DMS79 (cell line): ENCODE measurements at regions not wholly inside any gene's neighbourhood (a gene's known extent, or its start where the extent isn't known, plus 50 kb on each side); places are given as distances from the start of the nearest gene placed in this dataset.
"Not testable (repeated sequence)": the region's sequence is repeated elsewhere in the genome, so short reads cannot be mapped to it uniquely, and the experiment has no call there.

ENCODE experiments used
- DNase-seq: peaks from one replicate; lab custom pipeline; 2025; lab: John Stamatoyannopoulos, UW

GRCh38 chr10:81109200-81109752 lies 571.6 kb downstream of the SH2D4B start:
- no peak for DNase-seq

GRCh38 chr10:81116201-81116600 lies 578.5 kb downstream of the SH2D4B start:
- DNase-seq = no peak

GRCh38 chr10:81116990-81117389 lies 579.3 kb downstream of the SH2D4B start:
- DNase-seq = no peak

GRCh38 chr10:81127931-81128330 lies 590.2 kb downstream of the SH2D4B start:
- no peak for DNase-seq

- no peak for DNase-seq
These were observed 592.3 kb downstream of the SH2D4B start for GRCh38 chr10:81130014-81130413.

GRCh38 chr10:81135851-81136250 lies 598.1 kb downstream of the SH2D4B start:
- no peak for DNase-seq

GRCh38 chr10:81136261-81136660 lies 598.6 kb downstream of the SH2D4B start:
- no peak for DNase-seq

- no peak for DNase-seq
These were observed 608.3 kb downstream of the SH2D4B start for GRCh38 chr10:81145975-81146374.

GRCh38 chr10:81146436-81146835 lies 608.7 kb downstream of the SH2D4B start:
- DNase-seq = no peak

- DNase-seq = no peak
These were observed 615.0 kb downstream of the SH2D4B start for GRCh38 chr10:81152656-81153055.

GRCh38 chr10:81157681-81158080 lies 620.0 kb downstream of the SH2D4B start:
- no peak for DNase-seq

- no peak for DNase-seq
These were observed 640.0 kb downstream of the SH2D4B start for GRCh38 chr10:81177651-81178244.

- DNase-seq = no peak
These were observed 641.6 kb downstream of the SH2D4B start for GRCh38 chr10:81179324-81179723.

- DNase-seq = no peak
These were observed 642.2 kb downstream of the SH2D4B start for GRCh38 chr10:81179805-81180452.

GRCh38 chr10:81182296-81182695 lies 644.6 kb downstream of the SH2D4B start:
- no peak for DNase-seq

- no peak for DNase-seq
These were observed 654.6 kb downstream of the SH2D4B start for GRCh38 chr10:81192221-81192788.

- no peak for DNase-seq
These were observed 663.1 kb downstream of the SH2D4B start for GRCh38 chr10:81200801-81201200.

- not testable (repeated sequence) for DNase-seq
These were observed 667.6 kb upstream of the NRG3 start for GRCh38 chr10:81207359-81207758.

GRCh38 chr10:81213370-81213769 lies 661.6 kb upstream of the NRG3 start:
- no peak for DNase-seq

- DNase-seq = no peak
These were observed 659.5 kb upstream of the NRG3 start for GRCh38 chr10:81215498-81215897.

GRCh38 chr10:81216949-81217348 lies 658.0 kb upstream of the NRG3 start:
- DNase-seq = no peak

GRCh38 chr10:81218307-81218706 lies 656.7 kb upstream of the NRG3 start:
- DNase-seq = no peak

GRCh38 chr10:81219758-81220157 lies 655.2 kb upstream of the NRG3 start:
- no peak for DNase-seq
